Liver (tissue), 2 donors: ENCODE measurements at regions not wholly inside any gene's neighbourhood (a gene's known extent, or its start where the extent isn't known, plus 50 kb on each side); places are given as distances from the start of the nearest gene placed in this dataset.

Source experiments
- TF ChIP-seq, protein P1 (sequence below): fragments of 150-350 bp; IDR thresholded peaks from 2 replicates; pipeline ENCODE4 v1.5.1; 2017; ENCODE audit warnings: improper control_type of control experiment, low read depth, low read length; ENCODE audit not compliant: missing input control
- TF ChIP-seq, protein P2 (sequence below): IDR thresholded peaks from 2 replicates; pipeline ENCODE4 v1.6.1; 2016; ENCODE audit warnings: antibody characterized with exemption
- donor health status: healthy.

DNA sequence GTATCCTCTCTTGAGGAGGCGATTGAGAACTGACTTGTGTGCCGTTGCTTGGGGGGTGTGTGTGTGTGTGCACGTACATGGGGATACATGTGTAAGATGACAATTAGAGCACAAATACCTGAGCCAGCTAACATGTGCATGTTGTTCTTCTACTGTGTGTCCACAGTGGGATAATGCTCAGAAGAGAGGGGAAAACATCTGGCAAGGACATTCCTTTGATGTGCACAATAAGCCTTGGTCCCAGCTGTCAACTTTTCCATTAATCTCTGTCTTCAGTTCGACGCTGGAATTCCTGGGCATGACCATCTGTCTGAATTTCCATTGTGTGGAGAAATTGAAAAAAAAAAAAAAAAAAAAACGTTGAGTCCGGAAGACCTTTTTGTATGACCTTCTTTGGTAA lies 592.0 kb upstream of the GALNTL6 start:
- TF ChIP-seq, protein P1, sequence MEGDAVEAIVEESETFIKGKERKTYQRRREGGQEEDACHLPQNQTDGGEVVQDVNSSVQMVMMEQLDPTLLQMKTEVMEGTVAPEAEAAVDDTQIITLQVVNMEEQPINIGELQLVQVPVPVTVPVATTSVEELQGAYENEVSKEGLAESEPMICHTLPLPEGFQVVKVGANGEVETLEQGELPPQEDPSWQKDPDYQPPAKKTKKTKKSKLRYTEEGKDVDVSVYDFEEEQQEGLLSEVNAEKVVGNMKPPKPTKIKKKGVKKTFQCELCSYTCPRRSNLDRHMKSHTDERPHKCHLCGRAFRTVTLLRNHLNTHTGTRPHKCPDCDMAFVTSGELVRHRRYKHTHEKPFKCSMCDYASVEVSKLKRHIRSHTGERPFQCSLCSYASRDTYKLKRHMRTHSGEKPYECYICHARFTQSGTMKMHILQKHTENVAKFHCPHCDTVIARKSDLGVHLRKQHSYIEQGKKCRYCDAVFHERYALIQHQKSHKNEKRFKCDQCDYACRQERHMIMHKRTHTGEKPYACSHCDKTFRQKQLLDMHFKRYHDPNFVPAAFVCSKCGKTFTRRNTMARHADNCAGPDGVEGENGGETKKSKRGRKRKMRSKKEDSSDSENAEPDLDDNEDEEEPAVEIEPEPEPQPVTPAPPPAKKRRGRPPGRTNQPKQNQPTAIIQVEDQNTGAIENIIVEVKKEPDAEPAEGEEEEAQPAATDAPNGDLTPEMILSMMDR = no peak
- TF ChIP-seq, protein P2, sequence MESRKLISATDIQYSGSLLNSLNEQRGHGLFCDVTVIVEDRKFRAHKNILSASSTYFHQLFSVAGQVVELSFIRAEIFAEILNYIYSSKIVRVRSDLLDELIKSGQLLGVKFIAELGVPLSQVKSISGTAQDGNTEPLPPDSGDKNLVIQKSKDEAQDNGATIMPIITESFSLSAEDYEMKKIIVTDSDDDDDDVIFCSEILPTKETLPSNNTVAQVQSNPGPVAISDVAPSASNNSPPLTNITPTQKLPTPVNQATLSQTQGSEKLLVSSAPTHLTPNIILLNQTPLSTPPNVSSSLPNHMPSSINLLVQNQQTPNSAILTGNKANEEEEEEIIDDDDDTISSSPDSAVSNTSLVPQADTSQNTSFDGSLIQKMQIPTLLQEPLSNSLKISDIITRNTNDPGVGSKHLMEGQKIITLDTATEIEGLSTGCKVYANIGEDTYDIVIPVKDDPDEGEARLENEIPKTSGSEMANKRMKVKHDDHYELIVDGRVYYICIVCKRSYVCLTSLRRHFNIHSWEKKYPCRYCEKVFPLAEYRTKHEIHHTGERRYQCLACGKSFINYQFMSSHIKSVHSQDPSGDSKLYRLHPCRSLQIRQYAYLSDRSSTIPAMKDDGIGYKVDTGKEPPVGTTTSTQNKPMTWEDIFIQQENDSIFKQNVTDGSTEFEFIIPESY = no peak
